Hepatocyte (in vitro differentiated cells): ENCODE measurements at regions not wholly inside any gene's neighbourhood (a gene's known extent, or its start where the extent isn't known, plus 50 kb on each side); places are given as distances from the start of the nearest gene placed in this dataset.

Experiments
- CTCF ChIP-seq: fragments of 200-600 bp; sonication (generic); IDR thresholded peaks from 2 replicates; pipeline ENCODE4 v1.5.1; 2016; ENCODE audit warnings: antibody characterized with exemption, mild to moderate bottlenecking; ENCODE audit not compliant: poor library complexity
- EZH2 ChIP-seq: fragments of 200-600 bp; sonication (generic); IDR thresholded peaks from 2 replicates; pipeline ENCODE4 v1.6.1; 2016; ENCODE audit warnings: antibody characterized with exemption, mild to moderate bottlenecking, borderline replicate concordance
- EZH2phosphoT487 ChIP-seq: fragments of 200-600 bp; sonication (generic); IDR thresholded peaks from one replicate; pipeline ENCODE4 v1.6.1; 2018; ENCODE audit warnings: antibody characterized with exemption, mild to moderate bottlenecking, low read depth, moderate library complexity; ENCODE audit not compliant: unreplicated experiment, severe bottlenecking

GRCh38 chr1:223039990-223040389 is 103.1 kb downstream of the TLR5 start:
- TF ChIP-seq EZH2 (no peak), CTCF (no peak), EZH2phosphoT487 (no peak)
